SK-N-SH treated with all-trans-retinoic acid at 6 μM for 48 hours (cell line): ENCODE measurements at regions not wholly inside any gene's neighbourhood (a gene's known extent, or its start where the extent isn't known, plus 50 kb on each side); places are given as distances from the start of the nearest gene placed in this dataset.

Source experiments
- ATAC-seq: fragments of 200-7000 bp; cut with Tn5 transposase; 3 replicates; pipeline ENCODE4 v1.9.1; 2020; ENCODE audit warnings: mild to moderate bottlenecking, moderate library complexity
- ARNTL ChIP-seq: fragments of 450-650 bp; formaldehyde crosslinking; IDR thresholded peaks from 2 replicates; pipeline ENCODE4 v1.5.0; 2020; ENCODE audit warnings: low read depth, mild to moderate bottlenecking, moderate library complexity, borderline replicate concordance
- BACH2 ChIP-seq: fragments of 250-450 bp; sonication (Bioruptor Pico); IDR thresholded peaks from 2 replicates; pipeline ENCODE4 v1.9.0; 2021; ENCODE audit warnings: mild to moderate bottlenecking, borderline replicate concordance
- CSDC2 ChIP-seq: fragments of 250-450 bp; sonication (Bioruptor Pico); IDR thresholded peaks from 2 replicates; pipeline ENCODE4 v1.5.0; 2020; ENCODE audit warnings: mild to moderate bottlenecking, moderate library complexity
- GLIS3 ChIP-seq: fragments of 250-450 bp; sonication (Bioruptor Pico); IDR thresholded peaks from 2 replicates; pipeline ENCODE4 v1.5.0; 2020; ENCODE audit warnings: mild to moderate bottlenecking, moderate library complexity
- ISL1 ChIP-seq: fragments of 250-450 bp; sonication (Bioruptor Pico); IDR thresholded peaks from 2 replicates; pipeline ENCODE4 v2.1.2; 2022; ENCODE audit warnings: mild to moderate bottlenecking, moderate library complexity
- OSR1 ChIP-seq: fragments of 250-450 bp; sonication (Bioruptor Pico); IDR thresholded peaks from 2 replicates; pipeline ENCODE4 v1.8.0; 2022; ENCODE audit warnings: moderate library complexity, mild to moderate bottlenecking, inconsistent platforms
- PPARA ChIP-seq: fragments of 250-450 bp; sonication (Bioruptor Pico); IDR thresholded peaks from 2 replicates; pipeline ENCODE4 v1.5.0; 2020; ENCODE audit warnings: mild to moderate bottlenecking, borderline replicate concordance
- SNAI2 ChIP-seq: fragments of 250-450 bp; sonication (Bioruptor Pico); IDR thresholded peaks from 2 replicates; pipeline ENCODE4 v1.5.0; 2020; ENCODE audit warnings: mild to moderate bottlenecking, moderate library complexity
- TCF4 ChIP-seq: fragments of 250-450 bp; sonication (Bioruptor Pico); IDR thresholded peaks from 2 replicates; pipeline ENCODE4 v1.8.0; 2021; ENCODE audit warnings: mild to moderate bottlenecking, moderate library complexity, borderline replicate concordance
- TOX ChIP-seq: fragments of 250-450 bp; sonication (Bioruptor Pico); IDR thresholded peaks from 2 replicates; pipeline ENCODE4 v1.8.0; 2021; ENCODE audit warnings: mild to moderate bottlenecking, moderate library complexity, borderline replicate concordance
- ZC3H10 ChIP-seq: fragments of 250-450 bp; sonication (Bioruptor Pico); IDR thresholded peaks from 2 replicates; pipeline ENCODE4 v1.5.1; 2021; ENCODE audit warnings: mild to moderate bottlenecking, moderate library complexity
- ZFP3 ChIP-seq: fragments of 250-450 bp; sonication (Bioruptor Pico); IDR thresholded peaks from 2 replicates; pipeline ENCODE4 v1.5.0; 2020; ENCODE audit warnings: mild to moderate bottlenecking, moderate library complexity
- ZFP30 ChIP-seq: fragments of 450-650 bp; formaldehyde crosslinking; IDR thresholded peaks from 2 replicates; pipeline ENCODE4 v1.5.0; 2022; ENCODE audit warnings: mild to moderate bottlenecking, moderate library complexity
- ZNF565 ChIP-seq: fragments of 450-650 bp; formaldehyde crosslinking; conservative IDR thresholded peaks from 2 replicates; pipeline ENCODE4 v1.5.0; 2020; ENCODE audit warnings: low read depth, mild to moderate bottlenecking, moderate library complexity
- ZNF70 ChIP-seq: fragments of 450-650 bp; formaldehyde crosslinking; IDR thresholded peaks from 2 replicates; pipeline ENCODE4 v1.5.0; 2020; ENCODE audit warnings: mild to moderate bottlenecking, moderate library complexity
- ZNF8 ChIP-seq: fragments of 450-650 bp; formaldehyde crosslinking; IDR thresholded peaks from 2 replicates; pipeline ENCODE4 v1.5.0; 2020; ENCODE audit warnings: mild to moderate bottlenecking, moderate library complexity
- TF ChIP-seq, protein P1 (sequence below): fragments of 250-450 bp; sonication (Bioruptor Pico); IDR thresholded peaks from 2 replicates; pipeline ENCODE4 v1.5.1; 2020; ENCODE audit warnings: low read depth, mild to moderate bottlenecking, moderate library complexity
- TF ChIP-seq, protein P2 (sequence below): fragments of 250-450 bp; sonication (Bioruptor Pico); IDR thresholded peaks from 2 replicates; pipeline ENCODE4 v1.5.0; 2020; ENCODE audit warnings: mild to moderate bottlenecking, moderate library complexity
- TF ChIP-seq, protein P3 (sequence below): fragments of 250-450 bp; sonication (Bioruptor Pico); IDR thresholded peaks from 2 replicates; pipeline ENCODE4 v1.5.1; 2021; ENCODE audit warnings: mild to moderate bottlenecking, moderate library complexity
- TF ChIP-seq, protein P4 (sequence below): fragments of 250-450 bp; sonication (Bioruptor Pico); IDR thresholded peaks from 2 replicates; pipeline ENCODE4 v1.8.0; 2021; ENCODE audit warnings: low read depth, mild to moderate bottlenecking, moderate library complexity, borderline replicate concordance

DNA sequence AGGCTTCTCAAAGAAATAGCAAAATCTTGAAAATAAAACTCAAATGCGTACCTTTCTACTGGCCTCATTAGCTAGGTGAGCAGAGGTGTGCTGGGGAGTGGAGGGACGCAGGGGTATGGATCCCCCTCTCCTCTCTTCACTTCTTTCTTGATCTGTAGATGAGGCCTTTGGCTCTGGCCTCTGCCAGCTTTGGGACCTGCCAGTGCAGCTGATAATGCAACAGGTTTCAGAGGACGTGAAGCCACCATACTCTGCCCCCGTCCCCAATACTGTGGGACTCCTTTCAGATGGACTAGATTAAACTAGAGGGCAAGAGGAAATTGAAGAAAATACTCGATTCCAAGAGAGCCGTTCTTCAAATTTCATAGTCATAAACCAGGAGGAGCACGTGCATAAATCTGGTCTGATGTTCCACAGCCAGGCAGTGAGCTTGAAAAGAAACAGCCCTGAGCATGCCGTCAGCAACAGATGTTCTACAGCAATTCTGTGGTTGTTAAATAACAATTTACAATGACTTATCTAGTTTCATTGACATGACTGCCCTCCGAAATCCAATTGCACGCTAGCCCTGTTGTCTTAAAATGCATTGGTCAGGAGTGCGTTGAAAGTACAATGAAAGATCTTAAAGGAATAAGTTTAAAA lies 245.3 kb upstream of the FOXQ1 start (continued):
- TF ChIP-seq ZNF565 (no peak), ZC3H10 (no peak), OSR1 (CRISPR knock-in tag) (no peak), PPARA (CRISPR knock-in tag) (no peak), GLIS3 (CRISPR knock-in tag) (no peak), BACH2 (CRISPR knock-in tag) (no peak)

DNA sequence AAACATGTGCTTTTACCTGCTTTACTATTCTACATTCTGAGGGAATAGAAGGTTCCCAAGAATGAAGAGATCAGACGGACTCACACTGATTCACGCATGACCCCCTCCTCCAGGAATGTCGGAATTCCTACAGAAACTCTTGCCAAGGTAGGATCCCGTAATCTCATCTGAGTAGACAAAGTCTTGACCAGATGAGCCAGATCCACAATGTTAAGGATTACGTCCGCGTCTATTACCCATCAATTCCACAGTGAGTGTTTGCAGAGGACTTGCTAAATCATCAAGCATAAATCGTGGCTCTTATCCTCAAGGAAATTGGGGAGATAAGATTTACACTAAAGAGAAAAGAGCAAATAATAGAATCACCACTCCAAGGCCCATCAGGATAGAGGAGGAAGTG lies 245.9 kb upstream of the FOXQ1 start:
- no peak for ATAC-seq
- TF ChIP-seq ZFP3 (CRISPR knock-in tag) = no peak
- no peak for TF ChIP-seq ZNF8
- no peak for TF ChIP-seq ZNF70
- TF ChIP-seq BACH2 (CRISPR knock-in tag) = no peak
- TF ChIP-seq ARNTL (CRISPR knock-in tag) = no peak
- TF ChIP-seq TCF4 (CRISPR knock-in tag) = no peak
- TF ChIP-seq GLIS3 (CRISPR knock-in tag) = no peak
- TF ChIP-seq, protein P1, sequence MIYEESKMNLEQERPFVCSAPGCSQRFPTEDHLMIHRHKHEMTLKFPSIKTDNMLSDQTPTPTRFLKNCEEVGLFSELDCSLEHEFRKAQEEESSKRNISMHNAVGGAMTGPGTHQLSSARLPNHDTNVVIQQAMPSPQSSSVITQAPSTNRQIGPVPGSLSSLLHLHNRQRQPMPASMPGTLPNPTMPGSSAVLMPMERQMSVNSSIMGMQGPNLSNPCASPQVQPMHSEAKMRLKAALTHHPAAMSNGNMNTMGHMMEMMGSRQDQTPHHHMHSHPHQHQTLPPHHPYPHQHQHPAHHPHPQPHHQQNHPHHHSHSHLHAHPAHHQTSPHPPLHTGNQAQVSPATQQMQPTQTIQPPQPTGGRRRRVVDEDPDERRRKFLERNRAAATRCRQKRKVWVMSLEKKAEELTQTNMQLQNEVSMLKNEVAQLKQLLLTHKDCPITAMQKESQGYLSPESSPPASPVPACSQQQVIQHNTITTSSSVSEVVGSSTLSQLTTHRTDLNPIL = no peak

DNA sequence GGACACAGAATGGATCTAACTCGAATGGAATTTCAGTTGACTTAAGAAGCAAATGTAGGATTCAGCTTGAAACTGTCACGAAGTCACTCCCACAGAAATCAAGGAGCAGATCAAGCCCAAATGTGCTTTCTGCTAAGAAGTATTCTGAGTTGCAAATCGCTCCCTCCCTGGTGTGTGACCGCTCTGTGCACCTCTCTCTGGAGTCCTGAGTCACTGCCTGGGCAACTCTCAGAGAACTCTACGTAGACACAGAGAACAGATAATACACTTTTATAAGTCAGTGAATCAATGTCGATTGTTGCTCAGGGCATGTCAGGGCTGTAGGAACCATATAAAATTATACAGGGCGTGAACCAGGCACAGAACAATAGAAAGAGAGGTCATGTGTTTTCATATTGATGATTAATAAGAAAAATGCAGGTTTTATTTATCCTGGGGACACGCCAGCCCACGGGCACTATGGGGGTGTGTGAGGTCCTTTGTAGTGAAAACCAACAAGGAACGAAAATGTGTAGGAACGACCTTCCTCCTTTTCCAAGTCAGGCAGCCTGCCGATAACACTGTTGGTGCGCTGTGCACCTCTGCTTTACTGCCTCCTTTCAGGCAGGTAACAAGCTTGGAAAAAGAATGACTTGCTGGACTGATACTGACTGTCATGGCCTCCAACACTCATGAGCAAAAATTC lies 248.1 kb upstream of the FOXQ1 start:
- no peak for ATAC-seq
- TF ChIP-seq ZFP30 (CRISPR knock-in tag) = no peak
- no peak for TF ChIP-seq ISL1 (CRISPR knock-in tag)
- no peak for TF ChIP-seq TOX
- TF ChIP-seq, protein P2, sequence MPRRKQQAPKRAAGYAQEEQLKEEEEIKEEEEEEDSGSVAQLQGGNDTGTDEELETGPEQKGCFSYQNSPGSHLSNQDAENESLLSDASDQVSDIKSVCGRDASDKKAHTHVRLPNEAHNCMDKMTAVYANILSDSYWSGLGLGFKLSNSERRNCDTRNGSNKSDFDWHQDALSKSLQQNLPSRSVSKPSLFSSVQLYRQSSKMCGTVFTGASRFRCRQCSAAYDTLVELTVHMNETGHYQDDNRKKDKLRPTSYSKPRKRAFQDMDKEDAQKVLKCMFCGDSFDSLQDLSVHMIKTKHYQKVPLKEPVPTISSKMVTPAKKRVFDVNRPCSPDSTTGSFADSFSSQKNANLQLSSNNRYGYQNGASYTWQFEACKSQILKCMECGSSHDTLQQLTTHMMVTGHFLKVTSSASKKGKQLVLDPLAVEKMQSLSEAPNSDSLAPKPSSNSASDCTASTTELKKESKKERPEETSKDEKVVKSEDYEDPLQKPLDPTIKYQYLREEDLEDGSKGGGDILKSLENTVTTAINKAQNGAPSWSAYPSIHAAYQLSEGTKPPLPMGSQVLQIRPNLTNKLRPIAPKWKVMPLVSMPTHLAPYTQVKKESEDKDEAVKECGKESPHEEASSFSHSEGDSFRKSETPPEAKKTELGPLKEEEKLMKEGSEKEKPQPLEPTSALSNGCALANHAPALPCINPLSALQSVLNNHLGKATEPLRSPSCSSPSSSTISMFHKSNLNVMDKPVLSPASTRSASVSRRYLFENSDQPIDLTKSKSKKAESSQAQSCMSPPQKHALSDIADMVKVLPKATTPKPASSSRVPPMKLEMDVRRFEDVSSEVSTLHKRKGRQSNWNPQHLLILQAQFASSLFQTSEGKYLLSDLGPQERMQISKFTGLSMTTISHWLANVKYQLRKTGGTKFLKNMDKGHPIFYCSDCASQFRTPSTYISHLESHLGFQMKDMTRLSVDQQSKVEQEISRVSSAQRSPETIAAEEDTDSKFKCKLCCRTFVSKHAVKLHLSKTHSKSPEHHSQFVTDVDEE (CRISPR knock-in tag) = no peak
- TF ChIP-seq SNAI2 (CRISPR knock-in tag) = no peak
- no peak for TF ChIP-seq ZNF70
- TF ChIP-seq, all 23 proteins: peak for 0

DNA sequence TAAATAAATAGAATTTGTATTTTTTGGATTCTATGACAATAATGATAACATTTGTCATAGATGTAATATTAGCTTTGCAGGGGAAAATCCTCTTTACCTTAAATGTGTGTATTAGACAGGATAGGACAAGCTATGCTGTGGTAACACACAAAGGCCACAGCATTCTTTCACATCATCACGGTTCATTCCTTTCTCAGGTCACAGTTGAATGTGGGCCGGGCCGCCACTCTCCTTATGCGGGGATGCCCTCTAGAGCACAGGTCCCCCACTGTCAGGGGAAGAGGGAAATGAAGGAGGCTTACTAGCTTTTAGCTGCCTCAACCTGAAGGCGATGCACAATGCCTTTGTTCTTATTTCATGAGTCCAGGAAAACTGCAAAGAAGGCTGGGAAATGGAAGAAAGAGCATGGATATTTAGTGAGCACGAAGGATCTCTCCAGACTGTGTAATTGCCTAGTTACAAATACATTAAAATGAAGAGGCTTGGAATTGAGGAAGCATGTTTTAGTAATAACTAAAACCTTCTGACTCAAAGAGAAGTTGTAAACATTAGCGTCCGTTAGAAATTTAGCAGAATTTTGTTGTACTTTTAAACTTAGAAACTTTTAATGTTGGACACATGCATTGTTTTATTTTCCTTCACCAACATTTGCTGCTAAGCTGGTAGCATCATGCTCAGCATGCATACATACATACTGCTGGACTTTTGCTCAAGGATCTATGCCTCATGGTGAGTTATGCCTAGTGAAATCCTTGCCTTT lies 248.9 kb upstream of the FOXQ1 start:
- ATAC-seq = no peak
- TF ChIP-seq, protein P3, sequence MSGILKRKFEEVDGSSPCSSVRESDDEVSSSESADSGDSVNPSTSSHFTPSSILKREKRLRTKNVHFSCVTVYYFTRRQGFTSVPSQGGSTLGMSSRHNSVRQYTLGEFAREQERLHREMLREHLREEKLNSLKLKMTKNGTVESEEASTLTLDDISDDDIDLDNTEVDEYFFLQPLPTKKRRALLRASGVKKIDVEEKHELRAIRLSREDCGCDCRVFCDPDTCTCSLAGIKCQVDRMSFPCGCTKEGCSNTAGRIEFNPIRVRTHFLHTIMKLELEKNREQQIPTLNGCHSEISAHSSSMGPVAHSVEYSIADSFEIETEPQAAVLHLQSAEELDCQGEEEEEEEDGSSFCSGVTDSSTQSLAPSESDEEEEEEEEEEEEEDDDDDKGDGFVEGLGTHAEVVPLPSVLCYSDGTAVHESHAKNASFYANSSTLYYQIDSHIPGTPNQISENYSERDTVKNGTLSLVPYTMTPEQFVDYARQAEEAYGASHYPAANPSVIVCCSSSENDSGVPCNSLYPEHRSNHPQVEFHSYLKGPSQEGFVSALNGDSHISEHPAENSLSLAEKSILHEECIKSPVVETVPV (CRISPR knock-in tag) = no peak
- TF ChIP-seq GLIS3 (CRISPR knock-in tag) = no peak
- TF ChIP-seq ZNF8 = no peak
- no peak for TF ChIP-seq ZNF565
- TF ChIP-seq, protein P1 = no peak
- TF ChIP-seq ZFP3 (CRISPR knock-in tag) = no peak
- TF ChIP-seq BACH2 (CRISPR knock-in tag) = no peak
- no peak for TF ChIP-seq CSDC2 (CRISPR knock-in tag)
- TF ChIP-seq PPARA (CRISPR knock-in tag) = no peak
- TF ChIP-seq OSR1 (CRISPR knock-in tag) = no peak
- TF ChIP-seq, protein P4, sequence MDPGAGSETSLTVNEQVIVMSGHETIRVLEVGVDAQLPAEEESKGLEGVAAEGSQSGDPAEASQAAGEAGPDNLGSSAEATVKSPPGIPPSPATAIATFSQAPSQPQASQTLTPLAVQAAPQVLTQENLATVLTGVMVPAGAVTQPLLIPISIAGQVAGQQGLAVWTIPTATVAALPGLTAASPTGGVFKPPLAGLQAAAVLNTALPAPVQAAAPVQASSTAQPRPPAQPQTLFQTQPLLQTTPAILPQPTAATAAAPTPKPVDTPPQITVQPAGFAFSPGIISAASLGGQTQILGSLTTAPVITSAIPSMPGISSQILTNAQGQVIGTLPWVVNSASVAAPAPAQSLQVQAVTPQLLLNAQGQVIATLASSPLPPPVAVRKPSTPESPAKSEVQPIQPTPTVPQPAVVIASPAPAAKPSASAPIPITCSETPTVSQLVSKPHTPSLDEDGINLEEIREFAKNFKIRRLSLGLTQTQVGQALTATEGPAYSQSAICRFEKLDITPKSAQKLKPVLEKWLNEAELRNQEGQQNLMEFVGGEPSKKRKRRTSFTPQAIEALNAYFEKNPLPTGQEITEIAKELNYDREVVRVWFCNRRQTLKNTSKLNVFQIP (CRISPR knock-in tag) = no peak
- no peak for TF ChIP-seq TCF4 (CRISPR knock-in tag)
- TF ChIP-seq ZFP30 (CRISPR knock-in tag) = no peak
- TF ChIP-seq TOX = no peak
- no peak for TF ChIP-seq SNAI2 (CRISPR knock-in tag)
- TF ChIP-seq, protein P2 (CRISPR knock-in tag) = no peak
- TF ChIP-seq ZC3H10 = no peak
- TF ChIP-seq ZNF70 = no peak
